ENCODE measurements at regions not wholly inside any gene's neighbourhood (a gene's known extent, or its start where the extent isn't known, plus 50 kb on each side); places are given as distances from the start of the nearest gene placed in this dataset.

DNA sequence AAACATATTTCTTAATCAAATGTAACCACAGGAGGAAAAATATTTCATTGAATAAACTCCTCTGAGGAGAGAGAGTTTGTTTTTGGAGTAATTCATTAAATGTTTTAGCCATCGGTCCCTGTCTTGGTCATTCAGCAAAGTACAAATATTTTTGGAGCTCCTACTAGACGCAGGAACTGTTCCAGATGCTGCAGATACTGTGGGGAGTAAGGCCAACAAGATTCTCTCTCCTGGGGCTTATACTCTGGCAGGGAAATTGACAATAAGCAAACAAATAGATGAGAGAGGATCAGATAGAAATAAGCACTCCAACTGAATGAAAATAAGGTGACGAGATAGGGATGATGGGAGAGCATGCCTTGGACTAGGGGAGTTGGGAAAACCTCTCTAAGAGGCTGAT, 264.1 kb downstream of the TTC8 start:
- TF ChIP-seq CTCF (IDR thresholded peaks at IDR 0.05) (no peak), EZH2phosphoT487 (IDR thresholded peaks at IDR 0.05) (no peak), EZH2 (IDR thresholded peaks at IDR 0.05) (no peak)

Data from neural progenitor cell (in vitro differentiated cells).